ENCODE measurements at regions not wholly inside any gene's neighbourhood (a gene's known extent, or its start where the extent isn't known, plus 50 kb on each side); places are given as distances from the start of the nearest gene placed in this dataset.

DNA sequence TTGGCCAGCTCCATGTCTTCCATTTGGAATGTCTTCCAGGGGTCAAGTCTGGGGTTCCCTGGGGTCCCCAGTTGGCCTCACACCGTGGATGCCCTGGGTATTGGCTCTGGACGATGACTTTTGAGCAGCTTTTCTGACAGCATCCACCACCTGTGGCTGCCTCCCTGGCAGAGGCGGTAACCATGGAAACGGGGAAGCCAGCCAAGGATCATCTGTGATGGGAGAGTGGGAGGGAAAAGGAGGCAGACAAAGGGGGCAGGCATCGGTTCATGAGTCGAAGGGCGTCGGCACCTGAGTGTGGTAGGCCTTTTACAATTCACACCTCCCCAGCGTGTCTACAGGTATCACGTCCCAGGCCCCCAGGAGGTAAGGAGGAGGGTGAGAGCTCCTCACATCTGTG, 152.2 kb downstream of the ASMT start:
- no TSS peak for BruUV-seq (replicated peaks)
- peaks cover 6% of the 10 kb centered on the region for H3K36me3 Mint-ChIP-seq (ENCODE audit: insufficient read depth, unreplicated experiment)
- no peak overlapping the region for H3K4me3 Mint-ChIP-seq (ENCODE audit: unreplicated experiment)
- DNase-seq (ENCODE audit: unreplicated experiment) = no peak
- TF ChIP-seq, protein P1, sequence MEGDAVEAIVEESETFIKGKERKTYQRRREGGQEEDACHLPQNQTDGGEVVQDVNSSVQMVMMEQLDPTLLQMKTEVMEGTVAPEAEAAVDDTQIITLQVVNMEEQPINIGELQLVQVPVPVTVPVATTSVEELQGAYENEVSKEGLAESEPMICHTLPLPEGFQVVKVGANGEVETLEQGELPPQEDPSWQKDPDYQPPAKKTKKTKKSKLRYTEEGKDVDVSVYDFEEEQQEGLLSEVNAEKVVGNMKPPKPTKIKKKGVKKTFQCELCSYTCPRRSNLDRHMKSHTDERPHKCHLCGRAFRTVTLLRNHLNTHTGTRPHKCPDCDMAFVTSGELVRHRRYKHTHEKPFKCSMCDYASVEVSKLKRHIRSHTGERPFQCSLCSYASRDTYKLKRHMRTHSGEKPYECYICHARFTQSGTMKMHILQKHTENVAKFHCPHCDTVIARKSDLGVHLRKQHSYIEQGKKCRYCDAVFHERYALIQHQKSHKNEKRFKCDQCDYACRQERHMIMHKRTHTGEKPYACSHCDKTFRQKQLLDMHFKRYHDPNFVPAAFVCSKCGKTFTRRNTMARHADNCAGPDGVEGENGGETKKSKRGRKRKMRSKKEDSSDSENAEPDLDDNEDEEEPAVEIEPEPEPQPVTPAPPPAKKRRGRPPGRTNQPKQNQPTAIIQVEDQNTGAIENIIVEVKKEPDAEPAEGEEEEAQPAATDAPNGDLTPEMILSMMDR (IDR thresholded peaks at IDR 0.05; ENCODE audit: unreplicated experiment) = no peak
- H3K27ac Mint-ChIP-seq (ENCODE audit: low read depth, unreplicated experiment) = no peak overlapping the region
- no peaks in the 10 kb centered on the region for H3K4me1 Mint-ChIP-seq (ENCODE audit: insufficient read depth, unreplicated experiment)
- H3K9me3 Mint-ChIP-seq (ENCODE audit: unreplicated experiment) = peaks cover 24% of the 10 kb centered on the region
- intact Hi-C loops (cut with micrococcal nuclease) = no loop called here
- ChIA-PET CTCF (no interaction called here), POLR2A (no interaction called here)
- H3K27me3 Mint-ChIP-seq (ENCODE audit: insufficient read depth, unreplicated experiment) = peaks cover 19% of the 10 kb centered on the region

DNA sequence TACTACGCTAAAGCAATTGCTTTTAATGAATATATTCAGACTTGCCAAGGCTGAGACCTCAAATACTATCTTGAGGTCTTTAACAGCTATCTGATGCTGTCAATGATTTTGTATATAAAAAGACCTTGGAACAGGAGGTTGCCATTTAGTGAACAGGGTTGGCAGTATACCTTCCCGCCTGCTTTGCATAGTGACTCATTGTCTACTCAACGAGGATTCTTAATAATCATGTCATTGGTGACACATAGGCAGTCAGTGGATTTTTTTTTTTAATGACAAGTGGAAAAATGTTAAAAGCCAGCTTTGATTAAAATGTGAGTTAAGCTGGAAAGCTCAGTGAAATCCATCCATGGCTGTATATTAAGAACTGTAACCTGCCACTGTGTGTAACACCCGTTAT, 164.0 kb downstream of the ASMT start:
- H3K27ac Mint-ChIP-seq (ENCODE audit: low read depth, unreplicated experiment) = no peak overlapping the region
- intact Hi-C loops (cut with micrococcal nuclease) = no loop called here
- TF ChIP-seq, protein P1 (IDR thresholded peaks at IDR 0.05; ENCODE audit: unreplicated experiment) = no peak
- H3K4me1 Mint-ChIP-seq (ENCODE audit: insufficient read depth, unreplicated experiment) = no peaks in the 10 kb centered on the region
- no peak overlapping the region for H3K4me3 Mint-ChIP-seq (ENCODE audit: unreplicated experiment)
- CTCF ChIA-PET = no interaction called here
- POLR2A ChIA-PET = no interaction called here
- BruUV-seq (replicated peaks) = no TSS peak
- no peak for DNase-seq (ENCODE audit: unreplicated experiment)
- no peaks in the 10 kb centered on the region for H3K27me3 Mint-ChIP-seq (ENCODE audit: insufficient read depth, unreplicated experiment)
- H3K36me3 Mint-ChIP-seq (ENCODE audit: insufficient read depth, unreplicated experiment) = peaks cover 7% of the 10 kb centered on the region
- H3K9me3 Mint-ChIP-seq (ENCODE audit: unreplicated experiment) = peaks cover 9% of the 10 kb centered on the region

DNA sequence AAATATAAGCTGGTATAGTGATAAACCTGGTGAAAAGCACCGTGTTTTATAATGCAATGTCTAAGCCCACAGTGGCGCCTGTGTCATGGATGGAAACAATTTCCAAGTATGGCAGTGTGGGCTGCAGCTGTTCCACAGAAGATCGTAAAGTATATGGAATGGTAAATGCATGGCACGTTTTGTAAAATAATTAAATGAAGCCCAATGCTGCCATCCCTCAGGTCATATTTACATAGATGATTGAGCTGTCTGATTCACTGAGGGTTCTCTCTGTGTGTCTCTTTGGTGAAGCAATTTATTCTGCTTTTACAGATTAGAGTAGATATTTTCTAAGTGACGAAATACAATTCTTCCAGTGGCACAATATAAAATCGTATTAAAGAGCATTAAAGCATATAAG, 164.8 kb downstream of the ASMT start:
- peaks cover 7% of the 10 kb centered on the region for H3K36me3 Mint-ChIP-seq (ENCODE audit: insufficient read depth, unreplicated experiment)
- intact Hi-C loops (cut with micrococcal nuclease) = no loop called here
- ChIA-PET CTCF (no interaction called here), POLR2A (no interaction called here)
- H3K4me3 Mint-ChIP-seq (ENCODE audit: unreplicated experiment) = no peak overlapping the region
- no peak overlapping the region for H3K27ac Mint-ChIP-seq (ENCODE audit: low read depth, unreplicated experiment)
- peaks cover 9% of the 10 kb centered on the region for H3K9me3 Mint-ChIP-seq (ENCODE audit: unreplicated experiment)
- no peak for DNase-seq (ENCODE audit: unreplicated experiment)
- no peaks in the 10 kb centered on the region for H3K27me3 Mint-ChIP-seq (ENCODE audit: insufficient read depth, unreplicated experiment)
- no TSS peak for BruUV-seq (replicated peaks)
- TF ChIP-seq, protein P1 (IDR thresholded peaks at IDR 0.05; ENCODE audit: unreplicated experiment) = no peak
- H3K4me1 Mint-ChIP-seq (ENCODE audit: insufficient read depth, unreplicated experiment) = no peaks in the 10 kb centered on the region

DNA sequence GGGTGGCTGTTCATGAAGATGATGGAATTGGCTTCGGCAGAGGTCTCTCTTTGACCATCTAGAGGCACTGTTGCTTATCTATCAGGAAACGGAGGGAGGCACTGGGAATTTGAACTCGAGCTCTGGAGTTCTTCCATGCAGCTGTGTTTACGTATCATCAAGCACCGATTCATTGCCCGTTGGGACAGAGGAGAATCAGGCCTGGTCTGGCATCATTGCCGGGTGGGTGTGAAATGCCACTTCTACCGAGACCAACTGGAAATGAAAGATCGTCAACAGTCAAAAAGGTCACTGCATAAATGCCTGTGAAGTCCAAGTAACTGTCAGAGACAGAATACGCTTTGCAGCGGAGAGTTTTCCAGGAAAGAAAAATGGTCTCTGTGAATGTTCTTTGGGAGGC, 166.9 kb downstream of the ASMT start:
- ChIA-PET CTCF (no interaction called here), POLR2A (no interaction called here)
- DNase-seq (ENCODE audit: unreplicated experiment) = no peak
- H3K36me3 Mint-ChIP-seq (ENCODE audit: insufficient read depth, unreplicated experiment) = no peaks in the 10 kb centered on the region
- no peak overlapping the region for H3K27ac Mint-ChIP-seq (ENCODE audit: low read depth, unreplicated experiment)
- H3K4me1 Mint-ChIP-seq (ENCODE audit: insufficient read depth, unreplicated experiment) = no peaks in the 10 kb centered on the region
- intact Hi-C loops (cut with micrococcal nuclease) = no loop called here
- no peak overlapping the region for H3K4me3 Mint-ChIP-seq (ENCODE audit: unreplicated experiment)
- TF ChIP-seq, protein P1 (IDR thresholded peaks at IDR 0.05; ENCODE audit: unreplicated experiment) = no peak
- BruUV-seq (replicated peaks) = no TSS peak
- peaks cover 9% of the 10 kb centered on the region for H3K9me3 Mint-ChIP-seq (ENCODE audit: unreplicated experiment)
- no peaks in the 10 kb centered on the region for H3K27me3 Mint-ChIP-seq (ENCODE audit: insufficient read depth, unreplicated experiment)

Measured in MCF 10A (cell line).